ENCODE measurements at regions not wholly inside any gene's neighbourhood (a gene's known extent, or its start where the extent isn't known, plus 50 kb on each side); places are given as distances from the start of the nearest gene placed in this dataset.

GRCh38 chr20:59416916-59417315, 116.5 kb downstream of the EDN3 start:
- no peak for TF ChIP-seq CTCF (IDR thresholded peaks at IDR 0.05; ENCODE audit: low read depth, low read length)
- Histone ChIP-seq H3K27ac (no peak overlapping the region), H3K4me3 (ENCODE audit: low read depth, low read length) (no peak overlapping the region), H3K36me3 (no peaks in the 10 kb centered on the region), H3K9me3 (ENCODE audit: severe bottlenecking) (peaks cover 7% of the 10 kb centered on the region), H3K27me3 (ENCODE audit: insufficient read depth, low read depth, severe bottlenecking) (no peaks in the 10 kb centered on the region)
- DNase-seq, result no peak

- TF ChIP-seq CTCF (IDR thresholded peaks at IDR 0.05; ENCODE audit: low read depth, low read length), result no peak
- no peak for DNase-seq
- no peaks in the 10 kb centered on the region for H3K27me3 ChIP-seq (ENCODE audit: insufficient read depth, low read depth, severe bottlenecking)
- H3K27ac ChIP-seq, result no peak overlapping the region
- no peaks in the 10 kb centered on the region for H3K36me3 ChIP-seq
- no peaks in the 10 kb centered on the region for H3K9me3 ChIP-seq (ENCODE audit: severe bottlenecking)
- no peak overlapping the region for H3K4me3 ChIP-seq (ENCODE audit: low read depth, low read length)
Measured at GRCh38 chr20:59421089-59421488, 120.7 kb downstream of the EDN3 start.

GRCh38 chr20:59421920-59422637, 121.7 kb downstream of the EDN3 start:
- H3K36me3 ChIP-seq, result no peaks in the 10 kb centered on the region
- TF ChIP-seq CTCF (IDR thresholded peaks at IDR 0.05; ENCODE audit: low read depth, low read length), result no peak
- H3K27me3 ChIP-seq (ENCODE audit: insufficient read depth, low read depth, severe bottlenecking), result no peaks in the 10 kb centered on the region
- no peak overlapping the region for H3K4me3 ChIP-seq (ENCODE audit: low read depth, low read length)
- H3K27ac ChIP-seq, result no peak overlapping the region
- DNase-seq, result no peak
- no peaks in the 10 kb centered on the region for H3K9me3 ChIP-seq (ENCODE audit: severe bottlenecking)

- H3K4me3 ChIP-seq (ENCODE audit: low read depth, low read length), result no peak overlapping the region
- H3K27me3 ChIP-seq (ENCODE audit: insufficient read depth, low read depth, severe bottlenecking), result no peaks in the 10 kb centered on the region
- no peaks in the 10 kb centered on the region for H3K36me3 ChIP-seq
- no peak for TF ChIP-seq CTCF (IDR thresholded peaks at IDR 0.05; ENCODE audit: low read depth, low read length)
- no peak for DNase-seq
- H3K27ac ChIP-seq, result no peak overlapping the region
- H3K9me3 ChIP-seq (ENCODE audit: severe bottlenecking), result no peaks in the 10 kb centered on the region
Measured at GRCh38 chr20:59422872-59423544, 122.6 kb downstream of the EDN3 start.

GRCh38 chr20:59424976-59425375, 124.6 kb downstream of the EDN3 start:
- no peaks in the 10 kb centered on the region for H3K9me3 ChIP-seq (ENCODE audit: severe bottlenecking)
- H3K4me3 ChIP-seq (ENCODE audit: low read depth, low read length), result no peak overlapping the region
- no peaks in the 10 kb centered on the region for H3K27me3 ChIP-seq (ENCODE audit: insufficient read depth, low read depth, severe bottlenecking)
- no peak overlapping the region for H3K27ac ChIP-seq
- DNase-seq, result no peak
- TF ChIP-seq CTCF (IDR thresholded peaks at IDR 0.05; ENCODE audit: low read depth, low read length), result no peak
- no peaks in the 10 kb centered on the region for H3K36me3 ChIP-seq
